HCT116 (cell line): ENCODE measurements at regions not wholly inside any gene's neighbourhood (a gene's known extent, or its start where the extent isn't known, plus 50 kb on each side); places are given as distances from the start of the nearest gene placed in this dataset.

Source experiments
- ATAC-seq: fragments of 200-7000 bp; cut with Tn5 transposase; 2 replicates; pipeline ENCODE4 v1.9.1; 2020; ENCODE audit warnings: mild to moderate bottlenecking, moderate library complexity
- BruUV-seq: library from RNA; stranded (reverse); fragments of 400-500 nt; replicated peaks from 2 replicates; lab custom pipeline; 2021; lab: Mats Ljungman, UMichigan
- CTCF ChIA-PET: fragments of 300-600 bp; sonication (Branson Sonifier 250); formaldehyde crosslinking; loops from one replicate; lab custom pipeline; 2021; ENCODE audit warnings: antibody characterized with exemption; lab: Charles Lee
- POLR2A ChIA-PET: fragments of 300-600, 350-600 bp; sonication (Branson Sonifier 250); formaldehyde crosslinking; loops from one replicate; lab custom pipeline; 2021; ENCODE audit warnings: antibody characterized with exemption; lab: Charles Lee
- RAD21 ChIA-PET, 2 experiments: fragments of 300-600 bp; sonication (Branson Sonifier 250); formaldehyde crosslinking; loops; one replicate each; lab custom pipeline; 2023; ENCODE audit warnings: low total read pairs in 2 of 2; ENCODE audit not compliant: uncharacterized antibody in 2 of 2, unreplicated experiment in 2 of 2, low non-redundant PET in 1 of 2; lab: Charles Lee
- DNase-seq: peaks from one replicate; pipeline ENCODE4 v3.0.0-alpha.2; 2010; ENCODE audit warnings: low read depth, low spot score
- H2AFZ ChIP-seq: fragments of 200-600 bp; shearing (Covaris generic), sonication (generic); 2 replicates; pipeline ENCODE4 v1.6.1; 2017; ENCODE audit warnings: low read depth, mixed run types, mixed read lengths, antibody characterized with exemption, low read length; ENCODE audit not compliant: poor library complexity, severe bottlenecking
- H3K27ac ChIP-seq: 2 replicates; pipeline ENCODE4 v1.5.1; 2012; ENCODE audit warnings: low read depth, low read length
- H3K27me3 ChIP-seq: fragments of 200-600 bp; sonication (generic); 2 replicates; pipeline ENCODE4 v1.6.1; 2016; ENCODE audit warnings: mixed run types, low read length, mixed read lengths; ENCODE audit not compliant: insufficient read depth
- H3K36me3 ChIP-seq, 2 experiments: fragments of 200-500 bp in 1 of 2; fragments of 200-600 bp in 1 of 2; sonication (Bioruptor generic) in 1 of 2; sonication (generic) in 1 of 2; 2 replicates each; pipeline versions ENCODE4 v1.5.1 to v1.6.1; 2014 to 2016; ENCODE audit warnings: low read length in 2 of 2, inconsistent platforms in 1 of 2, mixed read lengths in 1 of 2, mixed run types in 1 of 2; ENCODE audit not compliant: insufficient read depth in 2 of 2, control insufficient read depth in 1 of 2
- H3K4me1 ChIP-seq, 2 experiments: fragments of 200-600 bp in 1 of 2; sonication (generic) in 1 of 2; 2 replicates each; pipeline versions ENCODE4 v1.5.1 to v1.6.1; 2012 to 2017; ENCODE audit warnings: low read length in 2 of 2, inconsistent platforms in 1 of 2, mild to moderate bottlenecking in 1 of 2, mixed read lengths in 1 of 2, mixed run types in 1 of 2, moderate library complexity in 1 of 2; ENCODE audit not compliant: insufficient read depth in 2 of 2, control insufficient read depth in 1 of 2
- H3K4me2 ChIP-seq: fragments of 200-600 bp; sonication (generic); 2 replicates; pipeline ENCODE4 v1.6.1; 2017; ENCODE audit warnings: mixed run types, low read length, mixed read lengths
- H3K4me3 ChIP-seq, 2 experiments: fragments of 200-600 bp in 1 of 2; sonication (generic) in 1 of 2; replicated peaks in 1 of 2; 2 replicates each; pipeline ENCODE4 v1.5.1; 2011 to 2016; ENCODE audit warnings: low read length in 2 of 2, control low read depth in 1 of 2, low read depth in 1 of 2, mild to moderate bottlenecking in 1 of 2, mixed read lengths in 1 of 2, mixed run types in 1 of 2
- H3K79me2 ChIP-seq: fragments of 200-600 bp; sonication (generic); 2 replicates; pipeline ENCODE4 v1.6.1; 2017; ENCODE audit warnings: mild to moderate bottlenecking, mixed run types, low read length, moderate library complexity, mixed read lengths; ENCODE audit not compliant: insufficient read depth
- H3K9ac ChIP-seq: fragments of 200-600 bp; sonication (generic); 2 replicates; pipeline ENCODE4 v1.6.1; 2016; ENCODE audit warnings: low read length, mixed read lengths
- H3K9me2 ChIP-seq: fragments of 200-600 bp; sonication (generic), shearing (Covaris generic); 2 replicates; pipeline ENCODE4 v1.6.1; 2017; ENCODE audit warnings: mixed run types, mild to moderate bottlenecking, moderate library complexity; ENCODE audit not compliant: insufficient read depth
- H3K9me3 ChIP-seq, 2 experiments: fragments of 200-500 bp in 1 of 2; fragments of 200-600 bp in 1 of 2; sonication (Bioruptor generic) in 1 of 2; sonication (generic) in 1 of 2; 2 replicates each; pipeline ENCODE4 v1.6.1; 2014 to 2017; ENCODE audit warnings: low read length in 2 of 2, mixed read lengths in 2 of 2, inconsistent platforms in 1 of 2, low read depth in 1 of 2, mild to moderate bottlenecking in 1 of 2, mixed run types in 1 of 2, moderate library complexity in 1 of 2; ENCODE audit not compliant: control insufficient read depth in 1 of 2, insufficient read depth in 1 of 2
- H4K20me1 ChIP-seq: fragments of 200-600 bp; sonication (generic), shearing (Covaris generic); 2 replicates; pipeline ENCODE4 v1.6.1; 2017; ENCODE audit warnings: mixed run types, mild to moderate bottlenecking, moderate library complexity; ENCODE audit not compliant: insufficient read depth
- ATF3 ChIP-seq: IDR thresholded peaks from 2 replicates; pipeline ENCODE4 v1.6.1; 2012
- CBX3 ChIP-seq: IDR thresholded peaks from 2 replicates; pipeline ENCODE4 v1.6.1; 2012; ENCODE audit warnings: low read depth
- CEBPB ChIP-seq: IDR thresholded peaks from 2 replicates; pipeline ENCODE4 v1.6.1; 2012; ENCODE audit warnings: low read depth
- CTCF ChIP-seq, 3 experiments: fragments of 200-600 bp in 1 of 3; sonication (generic) in 1 of 3; IDR thresholded peaks in 2 of 3; conservative IDR thresholded peaks in 1 of 3; 2 replicates each; pipeline ENCODE4 v1.5.1; 2012 to 2017; ENCODE audit warnings: low read depth in 2 of 3, low read length in 2 of 3, antibody characterized with exemption in 1 of 3, borderline replicate concordance in 1 of 3, control low read depth in 1 of 3, mild to moderate bottlenecking in 1 of 3, mixed read lengths in 1 of 3, mixed run types in 1 of 3, moderate library complexity in 1 of 3; ENCODE audit not compliant: insufficient read depth in 1 of 3
- ELF1 ChIP-seq: IDR thresholded peaks from 2 replicates; pipeline ENCODE4 v1.6.1; 2012; ENCODE audit warnings: low read depth, borderline replicate concordance
- EZH2 ChIP-seq: fragments of 200-600 bp; sonication (generic); IDR thresholded peaks from 2 replicates; pipeline ENCODE4 v1.6.1; 2017; ENCODE audit warnings: antibody characterized with exemption, mixed run types
- EZH2phosphoT487 ChIP-seq: fragments of 200-600 bp; IDR thresholded peaks from 2 replicates; pipeline ENCODE4 v1.6.1; 2018; ENCODE audit warnings: antibody characterized with exemption, borderline replicate concordance
- FOSL1 ChIP-seq: IDR thresholded peaks from 2 replicates; pipeline ENCODE4 v1.6.1; 2012; ENCODE audit warnings: low read depth
- JUND ChIP-seq: IDR thresholded peaks from 2 replicates; pipeline ENCODE4 v1.6.1; 2012
- POLR2A ChIP-seq: IDR thresholded peaks from 2 replicates; pipeline ENCODE4 v1.7.0; 2011; ENCODE audit warnings: borderline replicate concordance; ENCODE audit not compliant: insufficient read depth, insufficient read length; ENCODE audit errors: extremely low read depth
- POLR2AphosphoS5 ChIP-seq: IDR thresholded peaks from 2 replicates; pipeline ENCODE4 v1.6.1; 2011; ENCODE audit warnings: mild to moderate bottlenecking, low read depth, low read length, moderate library complexity
- RAD21 ChIP-seq: IDR thresholded peaks from 2 replicates; pipeline ENCODE4 v1.6.1; 2012; ENCODE audit warnings: low read depth, mild to moderate bottlenecking
- SIN3A ChIP-seq: IDR thresholded peaks from 2 replicates; pipeline ENCODE4 v1.6.1; 2012; ENCODE audit warnings: low read depth
- SRF ChIP-seq: IDR thresholded peaks from 2 replicates; pipeline ENCODE4 v1.6.1; 2012; ENCODE audit warnings: low read depth
- TCF7L2 ChIP-seq: IDR thresholded peaks from 2 replicates; pipeline ENCODE4 v1.7.0; 2011; ENCODE audit warnings: borderline replicate concordance, inconsistent platforms; ENCODE audit not compliant: insufficient read depth, insufficient read length; ENCODE audit errors: extremely low read depth
- YY1 ChIP-seq: IDR thresholded peaks from 2 replicates; pipeline ENCODE4 v1.6.1; 2011; ENCODE audit warnings: low read length, low read depth, moderate library complexity, mild to moderate bottlenecking; ENCODE audit not compliant: insufficient replicate concordance; ENCODE audit errors: extremely low read depth
- ZBTB33 ChIP-seq: IDR thresholded peaks from 2 replicates; pipeline ENCODE4 v1.6.1; 2011; ENCODE audit warnings: mild to moderate bottlenecking, low read length, moderate library complexity; ENCODE audit not compliant: insufficient replicate concordance; ENCODE audit errors: extremely low read depth
- ZFX ChIP-seq: fragments of 450-650 bp; IDR thresholded peaks from 2 replicates; pipeline ENCODE4 v1.6.1; 2017
- ZNF274 ChIP-seq: fragments of 200-500 bp; sonication (Bioruptor generic); IDR thresholded peaks from 2 replicates; pipeline ENCODE4 v1.6.1; 2014; ENCODE audit warnings: mild to moderate bottlenecking, low read depth, low read length, inconsistent platforms
- intact Hi-C: fragments of 100-400 bp; cut with micrococcal nuclease; formaldehyde crosslinking; loops from 2 replicates; pipeline ENCODE4 v1.10.0; 2022

GRCh38 chr3:71846185-71846584 is 61.2 kb upstream of the PROK2 start:
- Histone ChIP-seq H2AFZ (no peak overlapping the region), H4K20me1 (no peaks in the 10 kb centered on the region), H3K79me2 (no peaks in the 10 kb centered on the region), H3K9me2 (no peaks in the 10 kb centered on the region), H3K9me3 (no peaks in the 10 kb centered on the region), H3K4me2 (no peak overlapping the region), H3K4me3 (no peak overlapping the region), H3K27me3 (peaks cover 4% of the 10 kb centered on the region; the same call in 1 of the 2 replicates), H3K36me3 (no peaks in the 10 kb centered on the region), H3K27ac (no peak overlapping the region), H3K4me1 (no peaks in the 10 kb centered on the region), H3K9ac (no peak overlapping the region)
- CTCF ChIA-PET, result no interaction called here
- POLR2A ChIA-PET, result no interaction called here
- TF ChIP-seq POLR2A, result no peak
- no peak for TF ChIP-seq FOSL1
- TF ChIP-seq CTCF (IDR thresholded peaks at IDR 0.05 in 2 of 3, conservative IDR thresholded peaks at IDR 0.05 in 1 of 3; ENCODE audit: borderline replicate concordance in 1 of 3, insufficient read depth in 1 of 3, low read depth in 2 of 3, low read length in 2 of 3), result no peak
- TF ChIP-seq JUND, result no peak
- no peak for TF ChIP-seq TCF7L2
- no peak for TF ChIP-seq RAD21
- no peak for TF ChIP-seq SRF
- TF ChIP-seq YY1, result no peak
- no peak for TF ChIP-seq CBX3
- RAD21 ChIA-PET, result no interaction called here
- intact Hi-C loops, result no loop called here
- ATAC-seq, result no peak
- BruUV-seq, result no TSS peak
- no peak for DNase-seq

GRCh38 chr3:71843071-71843470 is 58.1 kb upstream of the PROK2 start:
- Histone ChIP-seq H2AFZ (no peak overlapping the region), H3K9ac (no peak overlapping the region), H3K36me3 (no peaks in the 10 kb centered on the region), H3K4me2 (no peak overlapping the region), H3K79me2 (no peaks in the 10 kb centered on the region), H4K20me1 (no peaks in the 10 kb centered on the region), H3K27ac (no peak overlapping the region), H3K9me3 (no peaks in the 10 kb centered on the region), H3K9me2 (no peaks in the 10 kb centered on the region), H3K4me1 (no peaks in the 10 kb centered on the region), H3K27me3 (peaks cover 4% of the 10 kb centered on the region; the same call in 1 of the 2 replicates), H3K4me3 (no peak overlapping the region)
- ATAC-seq (no peak), DNase-seq (no peak)
- ChIA-PET CTCF (no interaction called here), RAD21 (no interaction called here), POLR2A (no interaction called here)
- intact Hi-C loops, result no loop called here
- TF ChIP-seq CBX3 (no peak), CEBPB (no peak), TCF7L2 (no peak), POLR2AphosphoS5 (no peak), EZH2phosphoT487 (no peak), ZBTB33 (no peak), SRF (no peak), ZNF274 (no peak), EZH2 (no peak), FOSL1 (no peak), ZFX (no peak), RAD21 (no peak), ELF1 (no peak), JUND (no peak), SIN3A (no peak), ATF3 (no peak)
- BruUV-seq, result no TSS peak
